ENCODE measurements at regions not wholly inside any gene's neighbourhood (a gene's known extent, or its start where the extent isn't known, plus 50 kb on each side); places are given as distances from the start of the nearest gene placed in this dataset.

- no peak for DNase-seq (ENCODE audit: low read depth in 2 of 2)
Measured at GRCh38 chr1:199161766-199162303, 523.0 kb downstream of the PTPRC start.

DNA sequence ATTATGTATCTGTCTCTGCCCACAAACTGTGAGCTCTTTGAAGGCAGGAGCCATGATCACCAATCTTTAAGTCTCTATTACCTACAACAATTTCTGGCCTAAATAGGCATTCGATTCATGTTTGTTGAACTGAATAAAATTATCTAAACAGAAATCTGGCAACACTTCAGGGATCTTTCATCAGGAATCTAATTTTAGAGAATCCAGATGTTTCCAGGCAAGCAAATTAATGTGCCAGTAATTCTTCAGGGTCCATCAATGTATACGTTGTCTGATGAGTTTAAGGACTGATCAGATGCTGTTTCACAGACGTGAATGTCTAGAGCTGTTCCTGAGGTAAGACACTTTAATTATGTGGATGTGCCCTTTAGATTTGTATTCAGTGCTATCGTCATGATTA is 524.4 kb downstream of the PTPRC start:
- no peak for DNase-seq (ENCODE audit: low read depth in 2 of 2)

DNA sequence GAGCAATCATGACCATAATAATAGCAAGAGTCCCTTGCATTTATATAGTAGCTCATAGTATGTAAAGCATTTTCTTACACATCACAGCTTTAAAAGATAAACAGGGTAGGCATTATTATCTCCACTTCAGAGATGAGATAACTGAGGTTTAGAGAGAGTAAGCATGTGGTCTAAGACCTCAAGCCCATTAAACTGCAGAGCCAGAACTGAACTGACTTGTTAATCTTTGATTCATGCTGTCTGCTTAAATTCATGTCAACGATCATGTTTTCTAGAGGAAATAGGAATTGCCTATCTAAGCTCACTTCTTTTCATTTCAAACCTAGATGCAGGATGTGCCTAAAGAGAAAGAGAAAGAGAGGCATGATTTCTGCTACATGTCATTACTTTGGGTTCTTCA is 524.8 kb downstream of the PTPRC start:
- DNase-seq (ENCODE audit: low read depth in 2 of 2) = no peak

- DNase-seq (ENCODE audit: low read depth in 2 of 2) = no peak
Measured at GRCh38 chr1:199167460-199167859, 528.6 kb downstream of the PTPRC start.

- DNase-seq (ENCODE audit: low read depth in 2 of 2) = no peak
Measured at GRCh38 chr1:199168888-199169585, 530.2 kb downstream of the PTPRC start.

GRCh38 chr1:199170711-199171110 is 531.9 kb downstream of the PTPRC start:
- DNase-seq (ENCODE audit: low read depth in 2 of 2) = no peak

DNA sequence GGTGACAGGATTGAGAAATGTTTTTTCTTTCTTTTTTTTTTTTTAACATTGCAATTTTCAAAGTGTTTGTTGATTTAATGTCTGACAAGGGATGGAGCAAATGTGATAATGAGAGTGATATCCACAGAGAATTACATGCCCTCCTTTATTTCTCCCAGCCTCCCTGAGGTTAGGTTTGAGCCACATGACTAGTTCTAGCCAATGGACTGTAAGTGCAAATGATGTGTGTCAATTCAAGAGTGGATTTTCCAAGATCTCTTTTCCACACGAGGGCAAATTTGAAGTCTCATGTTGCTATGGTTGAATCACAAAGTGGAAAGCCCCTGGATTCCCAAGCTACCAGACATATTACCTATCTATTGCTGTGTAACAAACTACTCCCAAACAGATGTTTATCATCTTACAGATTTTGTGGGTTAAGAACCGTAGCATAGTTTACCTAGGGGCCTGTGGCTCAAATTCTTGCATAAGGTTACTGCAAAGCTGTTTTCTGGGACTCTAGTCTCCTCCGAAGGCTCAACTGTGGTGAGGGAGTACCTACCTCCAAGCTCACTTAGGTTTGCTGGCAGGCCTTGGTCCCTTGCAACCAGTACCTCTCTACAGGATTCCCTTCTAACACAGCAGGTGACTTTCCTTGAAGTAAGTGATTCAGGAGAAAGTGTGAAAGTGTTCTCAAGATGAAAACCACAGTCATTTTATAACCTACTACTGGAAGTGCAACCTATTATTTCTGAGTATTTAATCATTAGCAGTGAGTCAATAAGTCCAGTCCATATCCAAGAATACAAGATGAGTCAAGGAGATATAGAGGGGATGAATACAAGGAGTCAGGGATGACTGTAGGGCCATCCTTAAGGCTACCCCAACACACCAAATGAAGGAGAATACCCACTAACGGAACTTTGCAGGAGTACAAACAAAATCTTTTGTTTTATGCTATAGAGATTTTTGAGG is 533.6 kb downstream of the PTPRC start:
- DNase-seq (ENCODE audit: low read depth in 2 of 2) = no peak

GRCh38 chr1:199173356-199173755 is 534.5 kb downstream of the PTPRC start:
- DNase-seq (ENCODE audit: low read depth in 2 of 2) = no peak

- DNase-seq (ENCODE audit: low read depth in 2 of 2) = no peak
Measured at GRCh38 chr1:199174336-199174735, 535.5 kb downstream of the PTPRC start.

DNA sequence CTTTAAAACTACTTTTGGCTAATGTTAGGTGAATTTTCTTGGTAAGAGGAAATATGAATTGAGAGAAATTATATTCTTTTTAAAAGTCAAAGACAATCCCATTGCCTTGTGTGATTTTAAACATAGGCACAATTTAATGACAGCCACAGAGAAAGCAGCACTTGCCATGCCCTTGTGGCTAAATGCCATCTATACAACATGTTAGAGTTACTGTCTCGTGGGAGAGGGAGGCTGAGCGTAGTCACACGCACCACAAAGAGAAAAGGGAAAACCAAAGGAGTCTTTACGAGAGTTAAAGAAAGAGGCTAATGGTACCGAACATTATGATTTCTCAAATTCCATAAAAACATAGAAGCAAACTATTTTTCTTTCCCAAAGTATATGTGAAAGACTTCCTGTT is 537.9 kb downstream of the PTPRC start:
- DNase-seq (ENCODE audit: low read depth in 2 of 2) = no peak

GRCh38 chr1:199177241-199177640 is 538.4 kb downstream of the PTPRC start:
- no peak for DNase-seq (ENCODE audit: low read depth in 2 of 2)

- no peak for DNase-seq (ENCODE audit: low read depth in 2 of 2)
Measured at GRCh38 chr1:199178646-199179045, 539.8 kb downstream of the PTPRC start.

DNA sequence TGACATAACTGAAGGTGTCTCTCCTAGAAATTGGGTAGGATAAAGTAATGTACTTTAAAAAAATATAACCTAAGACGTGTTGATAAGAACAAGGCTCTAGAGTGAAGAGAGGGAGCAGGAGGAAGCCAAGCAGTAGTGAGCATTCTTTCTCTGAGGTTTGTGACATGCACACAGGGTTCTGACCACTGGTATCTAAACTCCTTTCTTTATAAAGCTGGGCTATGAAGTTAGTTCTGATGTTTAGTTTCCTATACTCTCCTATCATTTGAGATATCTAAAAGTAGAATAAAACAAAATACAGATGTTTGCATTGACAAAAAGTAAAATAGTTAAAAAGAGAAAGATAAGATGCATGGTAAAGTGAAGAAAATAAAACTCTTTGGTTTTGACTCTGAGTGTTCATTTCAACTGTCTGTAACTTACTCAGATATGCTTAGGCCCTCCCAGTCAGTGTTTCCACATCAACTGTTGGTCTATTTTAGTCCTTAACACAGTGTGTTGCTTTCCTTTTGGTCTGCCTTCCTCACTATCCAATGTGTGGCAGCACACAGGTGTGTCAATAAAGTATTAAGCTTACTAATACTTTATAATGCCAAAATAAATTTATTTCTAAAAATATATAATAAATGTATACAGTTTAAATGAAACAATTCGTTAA is 543.5 kb downstream of the PTPRC start:
- DNase-seq (ENCODE audit: low read depth in 2 of 2) = no peak

DNA sequence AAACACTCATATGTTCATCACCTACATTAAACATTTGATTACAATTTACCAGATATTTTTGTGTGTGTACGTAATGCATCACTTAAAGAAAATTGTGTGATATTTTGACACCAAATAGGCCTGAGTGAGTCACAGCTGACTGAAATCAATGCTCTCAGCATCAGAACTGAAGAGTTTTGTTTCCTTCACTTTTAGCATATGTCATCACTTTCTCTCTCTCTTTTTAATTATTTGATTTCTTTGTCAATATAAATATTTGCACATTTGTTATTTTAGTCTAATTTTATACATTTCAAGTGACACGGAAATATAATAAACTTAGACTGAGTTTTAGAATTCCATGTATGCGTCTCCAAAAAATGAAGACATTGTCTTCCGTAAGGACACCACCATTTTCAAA is 545.3 kb downstream of the PTPRC start:
- DNase-seq (ENCODE audit: low read depth in 2 of 2) = no peak

GRCh38 chr1:199194862-199195261 is 556.0 kb downstream of the PTPRC start:
- DNase-seq (ENCODE audit: low read depth in 2 of 2) = no peak

DNA sequence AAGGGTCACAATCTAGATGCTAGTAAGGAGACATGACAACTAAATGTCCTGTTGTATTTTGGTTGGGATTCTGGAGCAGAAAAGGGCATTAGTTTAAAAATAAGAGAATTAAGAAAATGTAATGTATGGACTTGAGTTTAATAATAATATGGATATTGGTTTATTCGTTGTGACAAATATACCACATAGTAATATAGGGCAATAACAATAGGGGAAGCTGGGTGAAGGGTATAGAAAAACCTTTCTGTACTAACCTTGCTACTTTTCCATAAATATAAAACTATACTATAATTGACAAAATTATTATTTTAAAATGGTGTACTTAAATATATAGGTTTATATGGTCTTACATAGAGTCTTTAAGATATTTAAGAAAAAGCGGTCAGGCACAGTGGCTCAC is 558.9 kb downstream of the PTPRC start:
- no peak for DNase-seq (ENCODE audit: low read depth in 2 of 2)

- DNase-seq (ENCODE audit: low read depth in 2 of 2) = no peak
Measured at GRCh38 chr1:199202331-199202730, 563.5 kb downstream of the PTPRC start.

DNA sequence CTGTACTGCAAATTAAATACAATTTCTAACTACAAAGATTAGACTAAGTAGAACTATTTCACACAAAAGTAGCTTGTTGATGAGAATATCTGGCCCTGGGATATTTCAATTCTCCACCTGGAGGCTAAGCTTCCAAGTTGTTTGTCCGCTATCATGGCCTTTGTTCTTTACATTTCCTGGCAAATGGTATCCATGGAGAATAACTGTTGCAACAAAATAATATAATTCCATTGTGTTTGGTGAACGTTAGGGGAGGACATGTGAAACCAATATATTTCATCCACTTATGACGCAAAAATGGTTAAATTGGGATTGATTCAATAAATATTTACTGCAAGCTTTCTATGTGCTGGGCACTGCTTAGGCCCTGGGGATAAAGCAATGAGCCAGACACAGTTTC is 565.4 kb downstream of the PTPRC start:
- no peak for DNase-seq (ENCODE audit: low read depth in 2 of 2)

DNA sequence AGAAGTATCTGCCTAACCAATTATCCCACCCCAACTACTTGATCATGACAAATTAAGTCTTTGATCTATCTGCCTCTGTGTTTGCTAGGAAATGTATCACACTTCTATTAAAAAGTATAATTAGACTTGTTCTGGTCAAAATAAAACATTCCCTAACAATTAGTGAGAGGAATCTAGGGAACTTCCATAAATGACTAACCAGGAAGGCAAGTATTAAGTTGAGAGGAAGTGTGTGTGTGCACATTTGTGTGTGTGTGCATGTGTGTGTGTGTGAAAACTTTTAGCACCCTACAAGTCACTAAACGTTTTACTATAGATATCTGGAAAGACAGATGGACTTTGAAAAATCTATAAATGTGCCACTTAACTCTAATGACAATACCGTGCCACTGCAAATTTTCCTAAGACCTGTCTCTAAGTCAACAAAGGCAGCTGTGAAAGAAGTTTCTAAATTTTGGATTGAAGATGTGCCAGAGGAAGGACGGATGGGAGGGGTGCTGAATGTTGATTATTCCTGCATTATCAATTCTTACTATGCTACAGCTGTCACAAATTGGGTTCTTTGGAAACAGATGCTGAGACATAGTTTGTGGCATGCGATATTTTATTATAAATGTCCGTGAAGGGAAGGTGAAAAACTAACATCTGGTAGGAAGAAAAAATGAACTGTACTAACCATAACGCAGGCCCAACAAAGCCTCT is 567.1 kb downstream of the PTPRC start:
- no peak for DNase-seq (ENCODE audit: low read depth in 2 of 2)

GRCh38 chr1:199208847-199209246 is 570.0 kb downstream of the PTPRC start:
- no peak for DNase-seq (ENCODE audit: low read depth in 2 of 2)

DNA sequence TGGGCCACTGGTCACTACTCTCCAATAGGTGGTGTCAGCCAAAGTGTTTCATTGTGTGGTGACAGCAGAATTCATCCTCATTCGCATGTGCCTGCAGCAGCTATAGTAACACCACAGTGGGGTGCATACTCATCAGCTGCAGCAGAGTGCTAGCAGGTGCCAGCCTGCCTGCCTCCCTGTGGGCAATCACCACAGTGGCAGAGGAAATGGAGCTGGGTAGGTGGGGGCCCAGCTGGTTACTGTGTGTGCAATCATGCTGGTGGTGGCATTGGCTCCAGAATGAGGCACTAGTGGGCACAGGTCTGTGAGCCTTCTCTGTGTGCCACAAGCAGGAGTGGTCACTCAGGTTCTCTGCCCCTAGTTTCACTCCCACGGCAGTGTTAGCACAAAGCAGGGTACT is 579.2 kb downstream of the PTPRC start:
- DNase-seq (ENCODE audit: low read depth in 2 of 2) = no peak

DNA sequence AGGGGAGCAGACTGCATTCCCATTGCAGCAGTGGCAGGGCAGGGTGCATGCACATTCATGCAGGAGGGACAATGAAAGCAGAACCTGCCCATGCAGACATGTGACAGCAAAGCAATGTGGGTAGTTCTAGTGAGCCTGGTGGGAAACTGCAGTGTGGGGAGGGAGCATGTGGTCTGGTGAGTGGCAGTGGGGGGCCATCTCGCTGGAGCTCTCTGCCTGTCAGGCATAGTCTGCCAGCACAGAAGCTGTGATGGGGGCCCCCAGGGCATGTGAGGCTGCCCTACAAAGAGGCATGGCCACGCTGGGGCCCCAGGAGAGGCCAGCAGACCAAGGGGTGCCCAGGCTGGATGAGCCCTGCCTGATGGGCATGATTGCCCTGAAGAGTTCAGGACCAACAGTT is 579.7 kb downstream of the PTPRC start:
- DNase-seq (ENCODE audit: low read depth in 2 of 2) = no peak
